COLO668 (cell line): ENCODE measurements at regions not wholly inside any gene's neighbourhood (a gene's known extent, or its start where the extent isn't known, plus 50 kb on each side); places are given as distances from the start of the nearest gene placed in this dataset.
A peak's percentile ranks its signal among the peaks of the same experiment; 100 is the strongest.

ENCODE experiments used
- DNase-seq: peaks from one replicate; lab custom pipeline; 2025; ENCODE audit not compliant: unreplicated experiment; lab: John Stamatoyannopoulos, UW

DNA sequence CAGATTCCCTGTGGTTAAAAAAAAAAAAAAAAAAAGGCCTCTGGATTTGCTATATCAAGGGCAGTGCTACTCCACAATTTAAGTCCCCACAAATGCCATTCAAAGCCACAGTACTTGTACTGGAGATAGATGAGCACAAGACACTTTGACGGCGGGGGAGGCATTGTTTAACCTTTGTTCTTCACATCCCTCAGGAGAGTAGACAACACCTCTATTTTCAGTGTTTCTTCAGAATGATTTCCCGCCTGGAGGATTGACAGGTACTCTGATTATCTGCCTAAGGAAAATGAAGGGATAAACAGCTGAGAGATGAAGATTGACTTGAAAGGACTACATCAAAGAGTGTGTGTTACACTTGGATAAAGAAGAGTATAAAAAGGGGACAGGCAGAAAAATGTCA is 58.7 kb downstream of the OTOL1 start:
- DNase-seq: no peak

DNA sequence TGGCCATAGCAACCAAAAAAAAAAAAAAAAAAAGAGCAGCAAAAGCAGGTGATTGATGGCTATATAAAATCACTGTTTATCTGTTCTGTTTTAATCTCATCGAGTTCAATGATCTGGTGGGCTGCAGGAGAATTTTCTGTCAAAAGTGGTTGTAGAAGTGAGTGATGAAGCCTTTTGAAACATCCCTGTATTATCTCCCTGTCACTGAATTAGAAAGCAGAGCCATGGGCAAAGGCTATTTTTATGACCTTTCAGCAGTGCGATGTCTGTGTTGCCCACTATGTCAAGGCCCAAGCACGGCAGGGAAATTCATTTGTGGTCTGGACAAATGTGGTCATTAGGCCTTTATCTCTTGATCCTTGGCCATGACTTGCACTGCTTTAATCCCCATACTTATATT is 59.9 kb downstream of the OTOL1 start:
- no peak for DNase-seq

DNA sequence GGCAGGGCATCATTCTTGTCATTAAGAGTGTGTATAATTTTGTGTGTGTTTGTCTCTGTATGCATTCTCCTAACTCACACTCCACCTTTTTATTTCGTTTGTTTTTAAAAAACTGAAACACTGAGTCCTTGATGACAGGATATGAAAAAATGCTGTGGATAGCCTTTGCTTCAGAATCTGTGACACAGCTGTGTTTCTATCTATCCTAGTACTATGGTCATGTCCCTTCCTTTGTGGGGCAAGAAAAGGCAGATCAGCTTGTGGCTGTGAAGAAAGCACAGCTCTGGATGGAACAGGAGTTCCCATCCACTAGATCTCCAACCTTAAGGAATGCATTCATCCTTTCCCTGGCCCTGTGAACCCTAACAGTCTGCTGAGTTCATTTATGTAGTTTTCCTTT is 60.3 kb downstream of the OTOL1 start:
- no peak for DNase-seq

DNA sequence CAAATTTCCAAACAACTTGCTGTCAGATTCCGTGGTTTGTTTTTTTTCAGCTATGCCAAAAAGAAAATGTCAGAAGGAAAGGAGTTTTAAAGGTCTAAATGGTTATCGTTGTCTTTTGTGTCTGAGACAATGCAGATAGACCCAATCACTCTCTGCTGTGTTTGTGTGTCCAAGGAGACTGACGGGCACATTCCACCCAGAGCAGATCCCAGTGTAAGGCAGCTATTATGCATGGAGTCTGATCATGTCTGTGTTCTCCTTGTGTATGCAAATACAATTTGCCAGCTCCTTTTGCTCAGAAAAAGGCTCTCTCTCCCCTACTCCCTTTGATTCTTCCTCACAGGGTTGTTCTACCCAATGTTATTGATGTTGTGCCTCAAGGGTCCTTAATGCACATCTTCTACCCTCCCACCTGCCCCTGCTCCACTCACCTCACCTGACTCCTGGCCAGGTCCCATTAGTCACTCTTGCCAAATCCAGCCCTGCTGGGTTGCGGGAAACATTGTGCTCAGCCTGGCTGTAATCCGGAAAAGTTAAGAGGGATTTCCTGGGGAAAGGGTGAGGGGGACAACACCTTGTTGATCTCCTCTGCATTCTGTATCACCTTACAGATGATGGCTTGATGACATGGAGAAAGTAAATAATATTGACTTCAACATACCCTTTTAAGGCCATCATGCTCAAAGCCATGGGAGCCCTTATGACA is 61.0 kb downstream of the OTOL1 start:
- DNase-seq: no peak

DNA sequence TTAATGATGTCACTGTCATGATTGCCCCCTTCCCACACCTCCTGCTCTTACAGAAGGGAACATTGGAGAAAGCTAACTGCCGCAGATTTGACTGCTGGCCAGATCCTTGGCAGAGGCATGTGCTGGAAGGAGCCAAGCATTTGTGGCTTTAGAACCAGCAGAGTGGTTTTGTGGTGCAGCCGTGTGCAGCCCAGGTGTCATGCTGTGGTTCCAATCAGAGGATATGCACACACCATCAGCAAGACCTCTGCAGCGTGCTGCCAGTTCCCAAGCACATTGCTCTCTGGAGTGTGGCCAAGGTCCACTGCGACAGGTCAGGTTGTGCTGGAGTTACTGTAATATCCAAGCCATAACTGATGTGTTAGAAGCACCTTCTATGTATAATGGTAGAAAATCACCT is 61.6 kb downstream of the OTOL1 start:
- DNase-seq: no peak

DNA sequence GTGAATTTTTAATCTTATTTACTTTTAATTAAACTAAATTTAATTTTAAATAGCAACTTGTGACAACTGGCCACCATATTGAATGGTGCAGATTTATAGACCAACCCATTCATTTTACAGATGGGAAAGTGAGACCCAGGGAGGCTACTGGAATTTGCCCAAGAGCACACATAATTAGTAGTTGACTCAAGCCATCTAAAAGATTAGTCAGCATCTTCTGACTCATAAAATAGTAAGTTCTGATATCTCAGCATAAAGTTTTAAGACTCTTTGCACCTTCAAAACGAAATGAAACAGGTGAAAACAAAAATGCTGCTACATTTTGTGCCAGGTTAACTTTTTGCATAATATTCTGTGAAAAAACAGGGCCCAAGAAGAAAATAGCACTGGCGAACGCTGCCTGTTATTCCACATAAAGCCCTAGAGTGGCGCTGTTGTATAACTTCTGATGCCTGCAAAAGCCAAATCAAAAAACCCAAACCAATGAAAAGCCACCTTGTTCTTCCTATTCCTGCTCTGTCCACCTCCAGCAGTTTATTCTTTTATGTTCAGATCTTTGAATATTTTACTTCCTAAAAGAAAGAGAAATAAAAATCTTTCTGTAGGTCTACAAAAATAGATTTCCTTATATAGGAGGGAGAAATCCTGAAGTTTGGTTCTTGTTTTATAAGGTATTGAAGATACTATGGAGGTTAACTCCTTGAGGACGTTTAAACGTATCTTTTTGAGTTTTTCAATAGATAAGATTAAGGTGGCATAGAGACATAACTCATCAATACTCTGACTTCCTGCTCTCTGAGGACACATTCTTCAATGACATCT is 62.8 kb downstream of the OTOL1 start:
- DNase-seq: no peak

DNA sequence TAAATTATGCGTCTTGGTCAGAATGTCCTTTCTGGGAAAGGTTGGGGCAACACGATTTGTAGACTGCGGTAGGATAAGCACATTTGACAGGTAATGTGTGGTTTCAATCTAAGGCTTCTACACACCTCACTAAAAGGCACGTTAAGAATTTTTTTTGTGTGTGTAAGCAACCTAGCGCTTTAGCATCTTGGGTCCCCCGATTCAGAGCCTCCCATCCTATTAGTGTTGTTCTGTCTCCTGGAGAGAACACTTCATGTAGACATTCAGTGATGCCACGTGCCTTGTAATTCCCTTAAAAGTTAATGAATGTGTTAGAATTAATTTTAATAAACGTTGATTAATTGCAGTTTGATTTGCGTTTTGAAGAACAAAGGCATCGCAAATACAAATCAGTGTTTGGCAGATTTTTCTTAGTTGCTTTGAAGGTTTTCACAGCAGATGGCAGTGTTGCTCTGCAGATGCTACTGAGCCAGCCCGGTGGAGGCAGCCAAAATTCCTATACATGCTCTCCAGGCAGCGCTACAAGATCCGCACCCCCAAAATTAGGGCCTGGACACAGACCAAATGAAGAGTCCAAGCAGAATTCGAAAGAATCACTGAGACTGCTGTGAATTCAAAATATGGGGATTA is 63.5 kb downstream of the OTOL1 start:
- peak; percentile 2 for DNase-seq

DNA sequence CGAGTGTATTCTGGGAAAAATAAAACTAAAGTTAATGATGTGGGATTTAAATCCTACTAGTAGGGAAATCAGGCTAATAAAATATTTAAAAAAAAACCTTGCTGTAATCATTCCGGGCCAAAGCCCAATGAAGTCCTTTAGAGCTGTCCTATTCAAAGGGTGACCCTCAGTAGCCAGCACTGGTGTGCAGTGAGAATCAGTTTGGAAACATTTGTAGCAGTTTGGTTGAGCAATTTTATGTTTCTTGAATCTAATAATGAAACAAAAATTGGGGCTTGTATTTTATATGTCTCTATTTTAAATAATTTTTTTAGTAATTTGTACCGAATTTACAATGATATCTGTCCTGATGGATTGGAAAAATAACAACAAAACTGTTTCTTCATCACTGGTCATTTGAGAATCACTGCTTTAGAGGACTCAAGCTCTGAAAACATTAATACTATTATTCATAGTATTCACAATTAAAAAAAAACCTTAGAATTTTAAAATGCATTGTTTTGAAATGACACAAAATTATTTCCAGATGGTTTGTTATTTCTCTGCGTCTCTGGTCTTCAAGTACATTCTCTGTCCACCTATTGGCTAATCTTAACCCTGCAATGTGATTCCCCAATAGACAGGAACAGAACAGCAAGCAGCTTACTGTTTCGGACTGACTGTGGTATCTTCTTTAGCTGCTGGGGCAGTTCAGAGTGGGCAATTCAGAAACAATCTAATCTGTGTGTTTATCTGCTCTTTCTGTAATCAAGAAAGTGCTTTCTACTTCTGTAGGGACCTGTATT is 71.2 kb downstream of the OTOL1 start:
- no peak for DNase-seq

DNA sequence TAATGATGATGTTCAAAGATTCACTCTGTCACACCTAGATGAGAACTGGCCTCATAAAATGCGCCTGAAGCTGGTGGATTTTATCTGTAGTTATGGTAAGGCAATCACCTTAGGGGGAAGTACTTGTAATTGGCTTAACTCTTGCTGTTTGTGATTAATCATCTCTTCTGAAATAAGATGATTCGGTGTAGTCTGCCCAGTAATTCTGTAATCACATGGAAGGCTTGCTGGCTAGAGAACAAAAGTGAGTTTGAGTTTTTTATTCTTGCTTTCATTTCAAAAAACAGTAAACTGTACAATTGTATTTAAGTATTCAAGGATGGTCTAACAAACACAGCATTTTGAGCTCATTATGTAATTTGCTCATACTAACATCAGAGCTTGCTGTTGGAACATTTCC is 72.1 kb downstream of the OTOL1 start:
- no peak for DNase-seq

DNA sequence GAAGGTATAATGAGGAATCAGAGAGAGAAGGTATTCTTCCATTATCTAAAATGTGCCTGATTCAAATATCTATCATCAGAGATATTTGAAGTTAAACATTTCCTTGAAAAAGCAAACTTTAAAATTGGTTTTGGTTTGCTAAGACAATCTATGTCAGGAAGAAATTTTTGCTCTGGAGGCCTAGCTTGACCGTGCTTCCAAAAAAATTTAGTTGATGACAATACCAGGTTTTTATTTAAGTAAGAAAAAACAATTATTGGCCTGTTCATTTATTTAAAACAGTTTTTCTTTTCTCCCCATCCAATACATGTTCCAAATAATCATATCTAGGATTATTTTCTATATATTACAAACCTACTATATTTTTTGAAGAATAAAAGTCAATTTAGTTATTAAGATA is 75.3 kb downstream of the OTOL1 start:
- DNase-seq: no peak

DNA sequence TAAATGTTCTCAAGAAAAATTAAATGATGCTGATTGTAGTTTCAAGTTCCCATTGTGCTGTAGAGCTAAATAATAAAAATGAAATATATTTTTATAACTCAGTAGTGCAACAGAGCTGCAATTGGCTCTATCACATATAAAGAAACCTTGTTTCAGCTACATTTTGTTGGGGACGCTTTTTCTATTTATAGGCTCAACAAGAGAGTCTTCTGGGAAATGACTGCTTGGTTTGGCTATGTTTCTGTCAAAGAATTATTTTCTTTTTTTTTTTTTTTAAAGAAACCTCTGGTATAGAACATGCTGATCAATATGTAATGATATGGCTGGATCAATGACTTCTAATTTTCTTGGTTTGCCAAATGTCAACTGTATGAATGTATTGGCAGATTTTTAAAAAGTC is 76.5 kb downstream of the OTOL1 start:
- DNase-seq: no peak

DNA sequence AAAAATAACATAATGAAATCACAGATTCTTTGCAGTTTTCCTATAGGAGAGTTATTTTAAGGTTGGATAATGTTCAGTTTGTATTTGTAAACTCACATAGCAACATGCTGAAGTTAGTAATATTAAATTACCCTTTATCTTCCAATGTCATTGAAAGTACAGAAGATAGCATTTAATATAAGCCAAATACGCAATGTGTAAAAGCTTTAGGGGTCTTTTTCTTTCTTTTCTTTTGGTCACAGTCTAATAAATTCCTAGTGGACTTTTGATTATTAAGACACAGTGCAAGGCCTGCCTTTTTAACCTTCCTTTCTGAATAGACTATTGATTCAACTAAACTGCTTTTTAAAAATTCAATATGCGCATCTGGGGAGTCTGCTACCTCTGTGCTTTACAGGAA is 79.3 kb downstream of the OTOL1 start:
- no peak for DNase-seq

DNA sequence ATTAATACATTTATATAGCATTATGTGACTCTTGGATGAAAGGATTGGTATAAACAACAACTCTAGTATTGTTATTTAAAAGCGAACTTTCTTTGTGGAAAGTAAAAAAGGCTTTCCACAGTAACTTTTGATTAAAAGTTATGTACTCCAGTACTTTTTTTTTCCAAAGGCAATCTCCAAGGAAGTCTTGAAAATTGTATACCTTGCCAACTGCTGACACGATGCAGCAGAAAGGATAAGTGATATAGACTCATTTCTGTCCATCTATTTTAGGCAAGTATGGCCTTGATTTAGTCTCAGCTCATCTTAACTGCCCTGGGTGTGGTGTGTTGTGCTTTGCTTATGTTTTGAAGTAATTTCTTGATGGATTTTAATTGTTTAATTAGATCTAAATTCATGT is 79.7 kb downstream of the OTOL1 start:
- no peak for DNase-seq

DNA sequence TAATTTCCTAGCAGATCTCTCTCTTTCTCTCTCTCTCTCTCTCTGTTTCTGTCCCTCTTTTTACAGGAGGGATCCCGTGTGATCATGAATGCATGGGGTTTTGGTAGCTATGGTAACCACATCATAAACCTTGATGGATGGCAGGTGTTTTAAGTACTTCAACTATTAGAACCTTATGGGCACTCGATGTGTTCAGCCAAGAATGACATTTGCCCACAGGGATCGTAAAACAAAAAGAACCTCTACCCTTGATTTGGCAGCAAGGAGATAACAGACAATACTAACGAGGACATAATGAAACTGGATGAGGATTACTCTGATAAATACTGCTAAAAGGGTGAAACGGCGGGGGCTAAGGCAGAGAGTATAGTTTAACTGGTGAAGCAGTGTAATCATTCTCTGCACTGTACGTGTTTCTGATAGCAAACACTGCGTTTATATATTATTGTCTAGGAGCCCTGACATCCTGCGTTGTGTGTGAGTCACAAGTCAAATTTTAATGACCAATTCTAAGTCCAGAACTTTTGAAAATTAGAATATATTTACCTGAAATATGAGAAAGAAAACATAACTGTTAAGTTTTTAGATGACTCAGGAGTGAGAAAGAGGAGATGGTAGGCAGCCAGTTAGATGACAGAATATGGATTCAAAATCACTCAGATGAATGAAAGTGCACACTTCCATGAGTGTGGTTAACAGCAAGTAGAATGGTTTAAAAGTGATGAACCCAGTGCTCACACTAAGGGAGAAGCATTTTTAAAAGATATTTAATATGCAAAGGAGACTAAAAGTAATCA is 80.3 kb downstream of the OTOL1 start:
- DNase-seq: no peak

DNA sequence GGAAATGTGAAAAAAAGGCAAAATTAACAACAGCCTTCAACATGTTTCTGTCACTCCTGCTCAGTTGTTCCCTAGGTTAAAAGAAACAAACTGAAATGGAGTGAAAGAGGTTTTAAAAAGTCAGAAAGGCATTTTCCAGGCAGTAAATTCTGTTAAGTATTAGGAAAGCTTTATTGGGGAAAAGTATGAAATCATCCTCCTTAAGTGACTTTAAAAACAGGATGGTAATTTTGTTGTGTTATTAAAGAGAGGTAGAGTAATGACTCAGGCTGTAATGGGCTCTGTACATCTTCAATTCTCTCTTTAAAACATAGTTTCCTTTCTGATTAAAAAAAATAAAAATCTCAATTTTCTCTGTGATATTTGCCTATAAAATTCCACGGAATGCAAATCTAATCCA is 81.1 kb downstream of the OTOL1 start:
- no peak for DNase-seq

DNA sequence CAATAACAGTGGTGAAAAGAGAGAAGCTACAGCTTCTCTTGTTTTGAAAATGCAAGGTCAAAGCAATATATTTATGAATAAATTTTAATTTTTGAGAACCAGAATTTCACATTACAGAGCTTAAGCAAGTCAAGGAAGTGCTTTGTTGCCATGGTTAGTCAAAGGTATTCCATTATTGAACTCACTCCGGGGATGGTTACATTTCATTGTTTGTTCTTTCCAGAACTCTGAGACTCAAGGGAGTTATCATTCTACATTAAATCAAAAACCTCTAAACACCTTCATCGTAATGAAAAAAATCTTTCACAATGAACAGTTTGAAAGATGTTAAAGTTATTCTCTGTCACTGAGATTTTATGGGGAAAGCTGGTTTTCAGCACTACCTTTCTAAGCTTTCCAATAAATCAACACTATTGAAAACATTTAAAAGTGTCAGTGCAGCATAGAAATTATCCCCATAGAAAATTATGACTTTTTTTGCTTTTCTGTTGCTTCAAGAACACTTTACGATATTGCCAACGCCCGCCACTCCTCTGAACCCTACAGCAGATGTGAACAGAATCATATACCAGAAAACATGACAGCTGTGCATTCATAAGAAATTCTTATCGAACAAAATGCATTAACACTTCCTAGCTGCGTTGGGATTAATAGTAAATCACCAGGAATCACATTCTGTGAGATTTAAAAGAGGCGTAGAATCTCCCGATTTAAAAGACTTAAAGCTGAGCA is 83.0 kb downstream of the OTOL1 start:
- no peak for DNase-seq

DNA sequence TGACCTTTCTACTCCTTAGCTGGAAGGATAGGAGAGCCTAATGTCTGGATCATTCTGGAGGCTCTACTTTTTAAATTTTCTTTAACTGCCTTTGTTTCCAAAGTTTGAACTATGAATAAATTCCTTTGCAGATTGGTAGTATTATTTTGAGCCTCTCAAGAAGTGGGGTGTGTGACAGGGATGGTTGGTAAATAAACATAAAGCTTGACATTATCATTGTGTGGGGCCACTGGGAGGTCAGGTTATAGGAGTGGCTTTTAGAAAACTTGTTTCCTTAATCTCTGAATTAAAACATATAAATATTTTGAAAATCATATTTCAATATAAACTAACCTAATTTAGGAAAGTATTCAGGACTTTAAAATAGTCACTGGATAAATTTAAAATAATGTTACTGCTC is 89.3 kb downstream of the OTOL1 start:
- no peak for DNase-seq

DNA sequence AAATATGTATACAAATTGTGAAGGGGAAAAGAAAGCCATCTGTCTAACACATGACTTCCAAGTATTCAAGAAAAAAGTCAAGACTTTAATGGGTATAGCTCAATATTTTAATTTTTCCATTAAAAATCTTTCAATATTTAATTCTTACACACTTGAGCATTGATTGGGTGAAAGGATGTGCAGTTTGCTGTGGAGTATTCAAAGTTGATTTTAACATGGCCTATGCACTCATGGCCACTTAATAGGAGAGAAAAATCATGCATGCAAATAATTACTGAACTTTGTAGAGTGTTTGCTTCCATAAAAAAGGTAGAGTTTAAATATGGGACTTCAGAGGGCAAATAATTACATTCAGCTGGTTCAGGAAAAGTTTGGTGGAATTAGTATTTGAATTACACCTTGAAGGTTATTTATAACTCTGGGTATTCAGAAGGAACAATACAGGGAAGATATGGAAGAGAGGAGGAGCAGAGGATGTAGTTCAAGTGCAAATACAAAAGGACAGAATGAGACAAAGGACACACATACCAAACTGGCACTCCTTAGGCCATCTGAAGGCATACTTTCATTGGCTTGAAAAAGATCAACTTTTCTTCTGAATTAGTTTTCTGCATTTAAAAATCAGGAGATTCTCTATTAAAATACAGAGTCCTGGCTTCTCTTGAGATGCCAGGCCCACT is 90.1 kb downstream of the OTOL1 start:
- DNase-seq: no peak

DNA sequence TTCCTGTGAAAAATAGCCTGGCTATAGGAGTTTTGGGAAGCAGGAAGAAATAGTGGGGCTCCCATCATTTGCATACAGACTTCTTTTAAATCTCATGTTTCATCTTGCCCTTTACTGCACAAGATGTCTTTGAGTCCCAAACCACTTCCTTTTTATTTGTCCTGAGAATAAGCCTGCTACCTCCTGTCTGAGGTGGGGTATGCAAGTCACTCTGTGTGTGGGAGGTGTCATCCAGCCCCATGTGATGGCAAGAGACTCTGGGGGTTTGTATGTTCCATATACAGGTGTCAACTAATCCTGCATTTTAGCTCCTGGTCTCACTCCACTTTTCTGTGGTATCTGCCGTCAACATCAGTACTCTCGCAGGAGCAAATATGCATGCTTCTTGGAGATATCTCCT is 102.0 kb downstream of the OTOL1 start:
- DNase-seq: no peak
